SJCRH30 (cell line): ENCODE measurements at regions not wholly inside any gene's neighbourhood (a gene's known extent, or its start where the extent isn't known, plus 50 kb on each side); places are given as distances from the start of the nearest gene placed in this dataset.

Experiments
- DNase-seq, 2 experiments: peaks; one replicate each; pipeline ENCODE4 v3.0.0-alpha.2; 2015 to 2020
- H3K27ac ChIP-seq: fragments of 250-450 bp; sonication (Bioruptor Pico); 2 replicates; pipeline ENCODE4 v1.5.1; 2020; ENCODE audit warnings: mild to moderate bottlenecking, moderate library complexity
- H3K27me3 ChIP-seq: fragments of 250-450 bp; sonication (Bioruptor Pico); 2 replicates; pipeline ENCODE4 v1.5.1; 2020; ENCODE audit warnings: mild to moderate bottlenecking, moderate library complexity
- H3K36me3 ChIP-seq: fragments of 250-450 bp; sonication (Bioruptor Pico); 2 replicates; pipeline ENCODE4 v1.5.1; 2020; ENCODE audit warnings: mild to moderate bottlenecking, moderate library complexity
- H3K4me1 ChIP-seq: fragments of 250-450 bp; sonication (Bioruptor Pico); 2 replicates; pipeline ENCODE4 v1.5.1; 2020; ENCODE audit warnings: mild to moderate bottlenecking, moderate library complexity
- H3K4me3 ChIP-seq: fragments of 250-450 bp; sonication (Bioruptor Pico); 2 replicates; pipeline ENCODE4 v1.5.1; 2020; ENCODE audit warnings: mild to moderate bottlenecking, moderate library complexity
- H3K9me3 ChIP-seq: fragments of 250-450 bp; sonication (Bioruptor Pico); replicated peaks from 2 replicates; pipeline ENCODE4 v1.5.1; 2020; ENCODE audit warnings: mild to moderate bottlenecking, moderate library complexity

DNA sequence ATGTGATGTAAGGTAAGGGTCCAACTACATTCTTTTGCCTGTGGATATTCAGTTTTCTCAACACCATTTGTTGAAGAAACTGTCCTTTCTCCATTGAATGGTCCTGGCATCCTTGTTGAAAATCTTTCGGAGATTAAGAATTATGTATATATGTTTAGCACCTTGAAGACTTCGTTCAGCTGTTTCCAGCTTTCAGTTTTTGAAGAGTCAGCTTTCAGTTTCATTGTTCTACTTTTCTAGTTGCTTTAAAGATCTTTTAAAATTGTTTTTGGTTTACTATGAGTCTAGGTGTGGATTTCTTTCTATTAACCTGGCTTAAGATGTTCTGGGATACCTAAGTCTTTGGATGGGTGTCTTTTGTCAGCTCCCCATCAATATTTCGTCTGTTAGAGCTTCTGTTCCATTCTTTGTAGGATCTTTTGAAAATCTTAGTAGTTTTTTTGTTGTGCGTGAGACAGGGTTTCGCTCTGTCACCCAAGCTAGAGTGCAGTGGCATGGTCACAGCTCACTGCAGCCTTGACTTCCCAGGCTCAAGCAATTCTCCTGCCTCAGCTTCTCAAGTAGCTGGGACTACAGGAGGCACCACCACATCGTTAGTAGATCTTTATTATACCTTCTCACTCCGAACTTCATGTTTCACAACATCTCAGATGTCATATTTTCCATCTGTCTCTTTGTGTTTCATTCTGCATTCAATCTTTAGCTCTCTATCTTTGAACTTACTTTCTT is 353.5 kb upstream of the B3GALT2 start:
- DNase-seq: no peak
- Histone ChIP-seq H3K27me3 (no peaks in the 10 kb centered on the region), H3K4me3 (no peak overlapping the region), H3K9me3 (no peaks in the 10 kb centered on the region), H3K36me3 (no peaks in the 10 kb centered on the region), H3K4me1 (peaks cover 18% of the 10 kb centered on the region), H3K27ac (no peak overlapping the region)

DNA sequence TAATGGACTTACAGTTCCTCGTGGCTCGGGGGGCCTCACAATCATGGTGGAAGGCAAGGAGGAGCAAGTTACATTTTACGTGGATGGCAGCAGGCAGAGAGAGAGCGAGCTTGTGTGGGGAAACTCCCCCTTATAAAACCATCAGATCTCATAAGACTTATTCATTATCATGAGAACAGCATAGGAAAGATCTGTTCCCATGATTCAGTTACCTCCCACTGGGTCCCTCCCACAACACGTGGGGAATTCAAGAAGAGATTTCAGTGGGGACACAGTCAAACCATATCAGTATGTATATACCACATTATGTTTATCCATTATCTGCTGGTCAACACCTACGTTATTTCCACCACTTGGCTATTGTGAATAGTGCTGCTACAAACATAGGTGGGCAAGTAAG is 352.3 kb upstream of the B3GALT2 start:
- peaks cover 18% of the 10 kb centered on the region for H3K4me1 ChIP-seq
- H3K27me3 ChIP-seq: no peaks in the 10 kb centered on the region
- H3K4me3 ChIP-seq: no peak overlapping the region
- no peaks in the 10 kb centered on the region for H3K36me3 ChIP-seq
- no peak for DNase-seq
- no peaks in the 10 kb centered on the region for H3K9me3 ChIP-seq
- no peak overlapping the region for H3K27ac ChIP-seq

DNA sequence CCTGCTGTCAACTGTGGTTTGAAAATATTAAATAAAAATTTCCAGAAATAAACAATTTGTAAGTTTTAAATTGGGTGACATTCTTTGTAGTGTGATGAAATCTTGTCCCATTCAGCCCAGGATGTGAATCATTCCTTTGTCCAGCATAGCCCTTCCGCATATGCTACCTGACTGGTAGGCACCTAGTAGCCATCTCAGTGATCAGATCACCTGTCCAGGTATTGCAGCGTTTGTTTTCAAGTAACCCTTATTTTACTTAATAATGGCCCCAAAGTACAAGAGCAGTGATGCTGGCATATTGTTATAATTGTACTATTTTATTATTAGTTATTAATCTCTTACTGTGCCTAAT is 351.6 kb upstream of the B3GALT2 start:
- Histone ChIP-seq H3K36me3 (no peaks in the 10 kb centered on the region), H3K27me3 (no peaks in the 10 kb centered on the region), H3K27ac (no peak overlapping the region; the same call in 1 of the 2 replicates), H3K9me3 (no peaks in the 10 kb centered on the region), H3K4me3 (no peak overlapping the region), H3K4me1 (peaks cover 18% of the 10 kb centered on the region)
- no peak for DNase-seq

DNA sequence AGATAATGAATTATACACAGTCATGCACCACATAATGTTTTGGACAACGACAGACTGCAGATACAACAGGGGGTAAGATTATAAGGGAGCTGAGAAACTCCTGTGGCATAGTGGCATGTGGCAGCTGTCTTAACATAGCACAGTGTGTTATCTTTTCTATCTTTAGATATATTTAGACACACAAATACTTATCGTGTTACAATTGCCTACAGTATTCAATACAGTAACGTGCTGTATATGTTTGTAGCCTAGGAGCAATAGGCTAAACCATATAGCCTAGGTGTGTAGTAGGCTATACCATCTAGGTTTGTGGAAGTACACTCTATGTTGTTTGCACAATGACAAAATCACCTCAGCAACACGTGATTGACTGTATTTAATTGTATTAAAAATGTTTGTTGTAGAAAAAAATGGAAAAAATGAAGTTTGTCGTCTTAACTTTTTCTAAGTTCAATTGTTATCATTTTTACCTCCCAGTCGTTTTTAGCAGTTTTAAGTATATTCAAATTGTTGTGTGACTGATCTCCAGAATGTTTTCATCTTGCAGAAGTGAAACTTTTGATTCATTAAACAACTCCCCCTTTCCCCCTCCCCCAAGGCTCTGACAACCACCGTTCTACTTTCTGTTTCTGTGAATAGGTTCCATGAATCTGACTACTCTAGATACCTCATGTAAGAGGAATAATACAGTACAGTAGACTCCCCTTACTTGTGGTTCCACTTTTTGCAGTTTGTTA is 351.0 kb upstream of the B3GALT2 start:
- H3K4me3 ChIP-seq: no peak overlapping the region
- H3K4me1 ChIP-seq: peaks cover 18% of the 10 kb centered on the region
- no peaks in the 10 kb centered on the region for H3K27me3 ChIP-seq
- no peaks in the 10 kb centered on the region for H3K9me3 ChIP-seq
- H3K36me3 ChIP-seq: no peaks in the 10 kb centered on the region
- DNase-seq: peak; percentile 31 to 51
- peak overlapping the region; percentile 55 for H3K27ac ChIP-seq

DNA sequence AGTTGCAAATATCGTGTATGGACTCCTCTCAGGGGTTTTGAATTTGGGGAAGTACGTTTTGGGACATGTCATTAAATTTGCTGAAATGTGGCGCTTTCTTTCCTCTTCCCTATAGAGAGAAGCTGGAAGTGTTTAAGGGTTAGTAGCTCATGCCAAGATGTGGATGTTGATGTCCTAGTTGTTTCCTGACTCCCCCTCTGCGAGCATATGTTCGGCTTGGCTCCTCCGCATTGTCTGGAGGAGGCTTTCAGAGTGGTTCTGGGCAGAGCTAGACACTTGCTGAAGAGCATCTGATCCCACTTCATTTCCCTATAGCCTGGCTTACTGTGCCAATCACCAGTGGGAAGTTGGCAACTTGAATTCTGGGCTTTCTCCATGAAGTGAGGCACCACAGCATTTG is 347.4 kb upstream of the B3GALT2 start:
- H3K27ac ChIP-seq: no peak overlapping the region
- H3K36me3 ChIP-seq: no peaks in the 10 kb centered on the region

DNA sequence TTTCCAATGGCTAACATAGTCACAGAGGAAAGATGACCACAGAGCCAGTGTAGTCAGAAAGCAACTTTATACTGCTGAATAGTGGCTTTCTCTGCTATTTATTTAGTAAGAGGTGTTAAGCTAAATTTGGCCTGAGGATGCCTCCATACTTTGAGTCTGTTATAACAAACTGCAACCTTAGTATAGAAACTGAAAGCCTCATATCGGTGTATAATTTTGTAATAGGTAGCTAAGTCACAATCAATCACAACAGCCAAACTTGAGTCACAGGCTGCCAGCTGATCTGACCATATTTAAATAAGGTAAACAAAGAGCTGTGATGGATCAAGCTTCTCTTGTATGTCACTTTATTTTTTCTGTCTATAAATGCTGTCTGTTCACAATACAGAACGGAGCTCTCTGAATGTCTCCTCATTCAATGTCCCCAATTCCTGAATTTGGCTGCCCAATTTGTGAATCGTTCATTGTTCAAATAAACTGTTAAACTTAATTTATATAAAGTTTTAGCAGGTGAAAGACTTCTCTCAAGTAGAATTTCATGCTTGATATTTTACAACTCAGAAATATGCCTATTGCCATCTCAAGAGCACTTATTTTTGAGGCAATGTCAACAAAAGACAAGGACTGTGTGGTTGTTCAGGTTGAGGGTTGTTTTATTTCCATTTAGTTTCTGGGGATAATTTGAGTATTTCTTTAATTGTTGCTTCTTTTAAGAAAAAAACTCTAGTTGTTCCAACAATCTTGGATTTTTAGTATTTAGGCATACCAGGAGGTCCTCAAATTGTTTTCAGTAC is 339.7 kb upstream of the B3GALT2 start:
- no peak overlapping the region for H3K4me3 ChIP-seq
- no peaks in the 10 kb centered on the region for H3K27me3 ChIP-seq
- no peak overlapping the region for H3K27ac ChIP-seq
- H3K4me1 ChIP-seq: no peaks in the 10 kb centered on the region
- H3K36me3 ChIP-seq: no peaks in the 10 kb centered on the region
- no peak for DNase-seq
- no peaks in the 10 kb centered on the region for H3K9me3 ChIP-seq

More for the DNA sequence above, 347.4 kb upstream of the B3GALT2 start:
- no peaks in the 10 kb centered on the region for H3K9me3 ChIP-seq
- peaks cover 18% of the 10 kb centered on the region for H3K4me1 ChIP-seq
- no peak for DNase-seq
- no peak overlapping the region for H3K4me3 ChIP-seq
- H3K27me3 ChIP-seq: no peaks in the 10 kb centered on the region

DNA sequence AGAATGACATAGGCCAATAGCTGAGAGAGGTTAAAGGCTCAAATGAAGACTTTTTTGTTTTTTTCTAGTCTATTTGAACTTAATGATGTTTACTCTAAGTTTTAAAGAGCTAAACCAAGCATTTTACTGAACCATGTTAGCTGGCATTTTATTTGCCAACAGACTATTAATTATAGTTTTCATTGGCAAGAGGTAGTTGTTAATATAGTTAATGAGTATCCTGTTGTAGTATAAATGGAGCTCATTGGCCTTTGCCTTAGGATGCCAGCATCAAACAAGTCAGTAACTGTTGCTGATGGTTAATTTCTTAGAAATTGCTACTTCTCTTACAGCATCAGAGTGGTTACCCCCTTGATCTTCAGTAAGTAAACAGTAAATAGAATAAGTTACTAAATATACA is 339.0 kb upstream of the B3GALT2 start:
- DNase-seq: no peak
- H3K27ac ChIP-seq: no peak overlapping the region
- H3K4me3 ChIP-seq: no peak overlapping the region
- no peaks in the 10 kb centered on the region for H3K4me1 ChIP-seq
- no peaks in the 10 kb centered on the region for H3K36me3 ChIP-seq
- no peaks in the 10 kb centered on the region for H3K9me3 ChIP-seq
- H3K27me3 ChIP-seq: no peaks in the 10 kb centered on the region

DNA sequence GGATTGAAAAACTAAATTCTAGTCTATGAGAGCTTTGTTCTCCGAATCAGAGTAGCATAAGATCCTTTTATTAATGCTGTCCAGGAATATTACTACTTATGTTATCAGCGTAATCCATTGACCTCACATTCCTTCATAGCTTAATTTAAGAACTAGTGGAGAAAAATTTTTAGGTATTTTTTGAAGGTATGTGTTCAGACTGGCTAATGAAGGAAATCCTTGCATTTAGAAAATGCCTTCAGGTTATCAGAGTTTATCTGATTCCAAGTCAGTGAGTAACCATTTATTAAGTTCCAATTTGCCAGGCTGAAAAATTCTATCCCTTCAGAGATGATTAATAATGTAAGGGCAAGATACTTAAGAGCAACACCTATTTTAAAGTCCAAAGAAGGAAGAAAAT is 338.2 kb upstream of the B3GALT2 start:
- DNase-seq: no peak
- Histone ChIP-seq H3K4me1 (no peaks in the 10 kb centered on the region), H3K4me3 (no peak overlapping the region), H3K27me3 (no peaks in the 10 kb centered on the region), H3K9me3 (no peaks in the 10 kb centered on the region), H3K36me3 (no peaks in the 10 kb centered on the region), H3K27ac (no peak overlapping the region)

DNA sequence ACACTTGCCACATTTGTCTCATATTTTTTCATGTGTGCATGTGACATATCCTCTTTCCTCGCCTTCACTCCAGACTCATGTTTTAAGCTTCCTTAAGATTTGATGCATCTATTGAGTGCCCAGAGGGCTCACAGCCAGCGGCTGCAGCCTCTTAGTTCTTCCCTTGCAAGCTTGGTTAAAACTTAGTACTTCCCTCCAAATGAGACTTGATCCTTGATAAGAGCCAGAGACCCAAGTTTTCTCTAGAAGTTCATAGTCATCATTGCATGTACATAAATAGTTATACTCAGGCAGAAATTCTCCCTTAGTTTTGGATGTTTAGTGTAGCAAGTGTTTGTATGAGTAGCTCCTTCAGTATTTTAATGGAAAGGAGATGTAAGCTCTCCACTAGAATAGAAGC is 337.6 kb upstream of the B3GALT2 start:
- H3K36me3 ChIP-seq: no peaks in the 10 kb centered on the region
- H3K4me1 ChIP-seq: no peaks in the 10 kb centered on the region
- no peak overlapping the region for H3K27ac ChIP-seq
- no peaks in the 10 kb centered on the region for H3K27me3 ChIP-seq
- H3K9me3 ChIP-seq: no peaks in the 10 kb centered on the region
- no peak overlapping the region for H3K4me3 ChIP-seq
- no peak for DNase-seq

DNA sequence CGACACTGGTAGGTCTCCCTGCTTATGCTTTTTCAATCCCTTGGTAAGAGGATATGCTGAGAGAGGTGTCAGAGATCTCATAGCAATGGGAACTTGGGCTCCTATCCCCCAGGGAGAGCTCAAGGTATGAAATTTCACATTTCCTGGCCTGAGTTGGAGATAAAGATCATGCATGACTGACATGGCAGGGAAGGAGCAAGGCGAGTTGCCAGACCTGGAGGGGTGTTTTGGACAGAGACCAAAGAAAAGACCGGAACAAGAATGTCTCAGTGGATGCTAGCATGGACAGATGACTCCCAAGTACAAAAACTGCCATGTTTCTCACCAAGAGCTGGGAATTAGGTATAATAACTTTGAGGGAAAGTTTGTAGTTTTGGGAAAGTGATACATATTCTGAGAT is 334.1 kb upstream of the B3GALT2 start:
- H3K9me3 ChIP-seq: no peaks in the 10 kb centered on the region
- H3K36me3 ChIP-seq: no peaks in the 10 kb centered on the region
- H3K4me1 ChIP-seq: no peaks in the 10 kb centered on the region
- H3K4me3 ChIP-seq: no peak overlapping the region
- H3K27me3 ChIP-seq: no peaks in the 10 kb centered on the region
- peak; percentile 3 to 21 for DNase-seq
- H3K27ac ChIP-seq: no peak overlapping the region

DNA sequence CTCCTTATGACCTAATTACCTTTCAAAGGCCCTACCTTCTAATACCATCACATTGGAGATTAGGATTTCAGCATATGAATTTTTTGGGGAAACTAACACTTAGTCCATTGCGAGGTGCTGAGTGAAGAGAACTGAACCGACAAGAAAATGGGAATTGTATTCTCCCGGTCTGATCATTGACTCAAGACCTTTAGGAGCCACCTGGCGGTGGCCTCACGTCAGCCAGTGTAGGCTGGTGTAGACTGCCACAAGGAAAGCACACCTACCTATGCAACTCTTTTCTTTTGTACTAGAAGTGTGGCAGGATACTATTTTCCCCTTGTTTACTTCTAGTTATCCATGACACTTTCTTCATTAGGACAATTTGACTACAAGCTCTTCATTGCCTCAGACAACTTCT is 333.5 kb upstream of the B3GALT2 start:
- Histone ChIP-seq H3K9me3 (no peaks in the 10 kb centered on the region), H3K36me3 (no peaks in the 10 kb centered on the region), H3K4me3 (no peak overlapping the region), H3K27ac (no peak overlapping the region), H3K4me1 (no peaks in the 10 kb centered on the region), H3K27me3 (no peaks in the 10 kb centered on the region)
- DNase-seq: no peak

DNA sequence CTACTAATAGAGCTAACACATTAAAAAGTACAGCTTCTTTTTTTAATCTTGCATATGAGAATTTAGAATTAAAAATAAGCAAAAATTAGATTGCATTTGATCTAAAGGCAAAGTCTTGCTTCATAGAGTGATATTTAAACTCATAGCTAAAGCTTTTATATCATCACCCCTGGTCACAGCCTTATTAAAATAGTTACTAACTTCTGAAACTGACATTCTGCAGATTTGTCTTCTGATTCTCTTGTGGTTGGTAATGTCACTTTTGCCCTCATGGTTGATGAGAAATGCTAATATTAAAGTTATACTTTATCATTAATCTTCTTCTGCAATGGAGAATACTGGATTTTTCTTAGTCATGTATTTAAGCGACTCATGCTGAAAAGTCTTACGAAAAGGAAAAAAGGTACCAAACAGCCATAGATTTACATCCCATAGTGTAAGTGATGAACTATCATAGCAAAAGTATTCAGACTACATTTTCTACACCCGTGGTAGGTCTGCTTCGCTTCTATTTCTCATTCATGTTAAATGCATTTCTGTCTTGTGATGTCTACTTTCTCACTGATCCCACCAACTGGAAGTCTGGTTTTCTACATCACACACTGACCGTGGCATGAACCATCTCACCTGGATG is 330.5 kb upstream of the B3GALT2 start:
- no peak for DNase-seq
- Histone ChIP-seq H3K27me3 (no peaks in the 10 kb centered on the region), H3K9me3 (no peaks in the 10 kb centered on the region), H3K36me3 (no peaks in the 10 kb centered on the region), H3K4me3 (no peak overlapping the region), H3K27ac (no peak overlapping the region), H3K4me1 (no peaks in the 10 kb centered on the region)

DNA sequence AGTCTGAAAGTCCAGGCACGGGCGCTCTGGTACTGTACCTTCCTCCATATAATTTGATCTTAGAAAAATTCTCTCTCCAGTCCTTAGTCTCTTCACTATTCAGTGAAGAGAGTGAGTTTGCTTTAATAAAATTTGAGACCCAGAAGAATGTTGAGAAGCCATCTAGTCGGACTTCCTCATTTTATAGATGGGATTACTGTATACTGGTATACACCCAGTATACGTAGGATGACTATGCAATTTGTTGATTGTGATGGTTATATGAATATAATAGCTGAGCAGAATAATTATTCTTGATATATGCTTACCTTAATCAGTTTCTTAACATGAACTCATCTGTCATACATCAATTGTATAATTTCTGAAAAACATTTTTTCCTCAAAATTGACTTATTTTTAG is 328.0 kb upstream of the B3GALT2 start:
- Histone ChIP-seq H3K36me3 (no peaks in the 10 kb centered on the region), H3K4me1 (no peaks in the 10 kb centered on the region), H3K9me3 (no peaks in the 10 kb centered on the region), H3K27ac (no peak overlapping the region), H3K4me3 (no peak overlapping the region), H3K27me3 (no peaks in the 10 kb centered on the region)
- no peak for DNase-seq

DNA sequence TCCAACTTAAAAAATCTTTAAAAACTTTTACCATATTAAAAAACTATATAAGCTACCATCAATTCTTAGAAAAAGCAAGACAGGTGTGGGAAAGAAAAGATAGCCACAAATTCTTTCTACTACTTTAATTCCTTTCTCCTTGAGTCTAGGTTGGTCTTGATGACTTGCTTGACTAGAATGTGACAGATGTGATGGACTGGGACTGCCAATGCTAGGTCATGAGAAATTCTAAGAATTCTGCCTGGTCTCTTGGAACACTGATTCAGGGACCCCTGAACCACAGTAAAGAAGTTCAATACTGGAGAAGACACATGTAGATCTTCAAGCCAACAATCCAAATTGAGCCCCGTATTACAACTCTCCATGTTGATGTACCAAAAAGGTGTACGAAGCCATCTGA is 326.6 kb upstream of the B3GALT2 start:
- H3K4me1 ChIP-seq: no peaks in the 10 kb centered on the region
- no peak overlapping the region for H3K4me3 ChIP-seq
- no peaks in the 10 kb centered on the region for H3K36me3 ChIP-seq
- DNase-seq: no peak
- no peaks in the 10 kb centered on the region for H3K27me3 ChIP-seq
- H3K27ac ChIP-seq: no peak overlapping the region
- H3K9me3 ChIP-seq: no peaks in the 10 kb centered on the region

DNA sequence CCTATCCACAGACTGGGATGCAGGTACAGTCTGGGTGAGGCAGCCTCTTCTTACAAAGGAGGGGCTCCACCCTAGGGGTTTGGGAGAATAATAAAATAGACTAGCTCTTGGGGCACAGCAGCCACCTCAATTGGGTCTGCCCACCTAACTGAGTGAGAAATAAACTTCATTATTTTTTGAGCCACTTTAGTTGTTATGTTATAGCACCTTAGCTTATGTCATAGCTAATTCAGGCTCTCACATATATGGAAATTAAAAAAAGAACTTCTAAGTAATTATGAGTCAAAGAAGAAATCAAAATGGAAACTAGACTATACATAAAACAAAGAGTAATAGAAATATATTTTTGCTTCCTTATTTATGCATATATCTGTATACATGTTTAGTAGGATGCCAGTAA is 318.5 kb upstream of the B3GALT2 start:
- H3K27ac ChIP-seq: no peak overlapping the region
- no peaks in the 10 kb centered on the region for H3K27me3 ChIP-seq
- H3K4me3 ChIP-seq: no peak overlapping the region
- H3K9me3 ChIP-seq: no peaks in the 10 kb centered on the region
- H3K4me1 ChIP-seq: no peaks in the 10 kb centered on the region
- H3K36me3 ChIP-seq: no peaks in the 10 kb centered on the region
- DNase-seq: no peak
